GM23338 (cell line): ENCODE measurements at regions not wholly inside any gene's neighbourhood (a gene's known extent, or its start where the extent isn't known, plus 50 kb on each side); places are given as distances from the start of the nearest gene placed in this dataset.

Experiments used
- ATAC-seq: fragments of 200-7000 bp; cut with Tn5 transposase; 3 replicates; pipeline ENCODE4 v1.9.1; 2020
- DNase-seq: peaks from one replicate; pipeline ENCODE4 v3.0.0-alpha.2; 2015; ENCODE audit warnings: low spot score
- H2AFZ ChIP-seq: fragments of 200-600 bp; sonication (generic); 2 replicates; pipeline ENCODE4 v1.8.0; 2016; ENCODE audit warnings: antibody characterized with exemption, mild to moderate bottlenecking, moderate library complexity
- H3F3A ChIP-seq: fragments of 200-600 bp; sonication (generic); replicated peaks from 2 replicates; pipeline ENCODE4 v1.8.0; 2017; ENCODE audit warnings: antibody characterized with exemption, mixed run types, low read depth
- H3K27ac ChIP-seq: fragments of 200-600 bp; sonication (generic); 2 replicates; pipeline ENCODE4 v1.6.1; 2016; ENCODE audit warnings: low read depth
- H3K27me3 ChIP-seq: fragments of 200-600 bp; sonication (generic); 2 replicates; pipeline ENCODE4 v1.8.0; 2016; ENCODE audit warnings: mild to moderate bottlenecking, mixed run types, moderate library complexity; ENCODE audit not compliant: insufficient read depth
- H3K36me3 ChIP-seq: fragments of 200-600 bp; sonication (generic); 2 replicates; pipeline ENCODE4 v1.8.0; 2016; ENCODE audit warnings: mild to moderate bottlenecking; ENCODE audit not compliant: insufficient read depth
- H3K4me1 ChIP-seq: fragments of 200-600 bp; sonication (generic); 2 replicates; pipeline ENCODE4 v1.8.0; 2016; ENCODE audit warnings: mild to moderate bottlenecking, moderate library complexity; ENCODE audit not compliant: insufficient read depth
- H3K4me2 ChIP-seq: fragments of 200-600 bp; sonication (generic); 2 replicates; pipeline ENCODE4 v1.7.1; 2017; ENCODE audit warnings: mixed run types
- H3K4me3 ChIP-seq: fragments of 200-600 bp; sonication (generic); 2 replicates; pipeline ENCODE4 v1.6.1; 2016; ENCODE audit warnings: mixed run types
- H3K79me2 ChIP-seq: fragments of 200-600 bp; sonication (generic); replicated peaks from 2 replicates; pipeline ENCODE4 v1.8.0; 2017; ENCODE audit warnings: mild to moderate bottlenecking; ENCODE audit not compliant: insufficient read depth
- H3K9me2 ChIP-seq: fragments of 200-600 bp; sonication (generic); 2 replicates; pipeline ENCODE4 v1.8.0; 2017; ENCODE audit not compliant: insufficient read depth
- H4K20me1 ChIP-seq: fragments of 200-600 bp; sonication (generic); replicated peaks from 2 replicates; pipeline ENCODE4 v1.8.0; 2017; ENCODE audit warnings: mild to moderate bottlenecking; ENCODE audit not compliant: insufficient read depth
- H3K27ac Mint-ChIP-seq: 2 replicates; pipeline ENCODE4 v1.8.0; 2020; ENCODE audit warnings: inconsistent platforms, mild to moderate bottlenecking, moderate library complexity, mixed read lengths
- H3K27me3 Mint-ChIP-seq: 3 replicates; pipeline ENCODE4 v1.8.0; 2022; ENCODE audit warnings: low read depth, mild to moderate bottlenecking, moderate library complexity, mixed read lengths, inconsistent platforms; ENCODE audit not compliant: insufficient read depth, poor library complexity
- H3K36me3 Mint-ChIP-seq: 3 replicates; pipeline ENCODE4 v1.8.0; 2021; ENCODE audit warnings: low read depth, mild to moderate bottlenecking, inconsistent platforms, moderate library complexity, mixed read lengths
- H3K4me1 Mint-ChIP-seq: 3 replicates; pipeline ENCODE4 v1.8.0; 2020; ENCODE audit warnings: mild to moderate bottlenecking, inconsistent platforms, mixed read lengths
- H3K4me3 Mint-ChIP-seq: 3 replicates; pipeline ENCODE4 v1.8.0; 2021; ENCODE audit warnings: moderate library complexity, mild to moderate bottlenecking, inconsistent platforms, mixed read lengths
- H3K9me3 Mint-ChIP-seq: 3 replicates; pipeline ENCODE4 v1.8.0; 2020; ENCODE audit warnings: moderate library complexity, mild to moderate bottlenecking, inconsistent platforms, mixed read lengths
- CREB1 ChIP-seq: fragments of 250-450 bp; sonication (Bioruptor Pico); IDR thresholded peaks from 2 replicates; pipeline ENCODE4 v1.5.0; 2020; ENCODE audit warnings: low read depth, mild to moderate bottlenecking, moderate library complexity
- CTCF ChIP-seq, 2 experiments: fragments of 200-600 bp in 1 of 2; sonication (generic) in 1 of 2; conservative IDR thresholded peaks; 2 replicates each; pipeline versions ENCODE4 v1.5.1 to v1.6.1; 2016 to 2017; ENCODE audit warnings: antibody characterized with exemption in 2 of 2, low read depth in 2 of 2, mild to moderate bottlenecking in 2 of 2, moderate library complexity in 1 of 2
- ETS1 ChIP-seq: IDR thresholded peaks from 2 replicates; pipeline ENCODE4 v1.6.1; 2016; ENCODE audit warnings: antibody characterized with exemption
- EZH2 ChIP-seq: fragments of 200-600 bp; sonication (generic); IDR thresholded peaks from one replicate; pipeline ENCODE4 v1.8.0; 2017; ENCODE audit warnings: antibody characterized with exemption, mild to moderate bottlenecking, low read depth; ENCODE audit not compliant: unreplicated experiment
- EZH2phosphoT487 ChIP-seq: fragments of 200-600 bp; sonication (generic); IDR thresholded peaks from one replicate; pipeline ENCODE4 v1.8.1; 2018; ENCODE audit warnings: antibody characterized with exemption; ENCODE audit not compliant: unreplicated experiment
- JUNB ChIP-seq: IDR thresholded peaks from one replicate; pipeline ENCODE4 v1.6.1; 2016; ENCODE audit warnings: antibody characterized with exemption; ENCODE audit not compliant: unreplicated experiment
- NANOG ChIP-seq: IDR thresholded peaks from 2 replicates; pipeline ENCODE4 v1.6.1; 2016; ENCODE audit warnings: antibody characterized with exemption, borderline replicate concordance
- REST ChIP-seq: IDR thresholded peaks from one replicate; pipeline ENCODE4 v1.6.1; 2018; ENCODE audit warnings: antibody characterized with exemption; ENCODE audit not compliant: unreplicated experiment
- ZNF331 ChIP-seq: fragments of 250-450 bp; sonication (Bioruptor Pico); IDR thresholded peaks from 2 replicates; pipeline ENCODE4 v1.5.0; 2020; ENCODE audit warnings: low read depth, mild to moderate bottlenecking, moderate library complexity
- ZNF462 ChIP-seq: fragments of 250-450 bp; sonication (Bioruptor Pico); IDR thresholded peaks from 2 replicates; pipeline ENCODE4 v1.5.0; 2020; ENCODE audit warnings: mild to moderate bottlenecking, moderate library complexity

- H3K4me3 ChIP-seq = no peak overlapping the region
- ATAC-seq (no peak), DNase-seq (no peak)
- H3K4me1 ChIP-seq = no peaks in the 10 kb centered on the region
- H3K9me2 ChIP-seq = no peaks in the 10 kb centered on the region
- Mint-ChIP-seq H3K27me3 (no peaks in the 10 kb centered on the region), H3K4me1 (peaks cover 7% of the 10 kb centered on the region), H3K4me3 (no peak overlapping the region), H3K9me3 (no peaks in the 10 kb centered on the region), H3K36me3 (no peaks in the 10 kb centered on the region), H3K27ac (no peak overlapping the region)
- no peaks in the 10 kb centered on the region for H3K36me3 ChIP-seq
- H2AFZ ChIP-seq = no peak overlapping the region
- H3K79me2 ChIP-seq = no peaks in the 10 kb centered on the region
- no peaks in the 10 kb centered on the region; the same call in 1 of the 2 replicates for H3K27me3 ChIP-seq
- TF ChIP-seq ETS1 = no peak
- no peak for TF ChIP-seq EZH2phosphoT487
- no peak for TF ChIP-seq ZNF331 (CRISPR knock-in tag)
- no peak for TF ChIP-seq EZH2
- no peak for TF ChIP-seq NANOG
- no peak for TF ChIP-seq CREB1
- no peak for TF ChIP-seq JUNB
- TF ChIP-seq ZNF462 (CRISPR knock-in tag) = no peak
- TF ChIP-seq CTCF (conservative IDR thresholded peaks at IDR 0.05; ENCODE audit: low read depth in 2 of 2) = no peak
- no peak for TF ChIP-seq REST
- no peak overlapping the region for H3K4me2 ChIP-seq
- no peak overlapping the region for H3K27ac ChIP-seq
- H3F3A ChIP-seq = no peaks in the 10 kb centered on the region
- H4K20me1 ChIP-seq = no peaks in the 10 kb centered on the region
Observed at GRCh38 chr1:222970711-222971110, 155.9 kb downstream of the DISP1 start.
